ENCODE measurements at regions not wholly inside any gene's neighbourhood (a gene's known extent, or its start where the extent isn't known, plus 50 kb on each side); places are given as distances from the start of the nearest gene placed in this dataset.

- no peaks in the 10 kb centered on the region for H3K4me1 Mint-ChIP-seq
- no peak overlapping the region for H3K4me3 Mint-ChIP-seq
- no peak for TF ChIP-seq CTCF (IDR thresholded peaks at IDR 0.05; ENCODE audit: unreplicated experiment in 3 of 3)
- no peaks in the 10 kb centered on the region for H3K36me3 Mint-ChIP-seq (ENCODE audit: low read depth)
- peaks cover 5% of the 10 kb centered on the region for H3K9me3 Mint-ChIP-seq
- H3K27me3 Mint-ChIP-seq (ENCODE audit: low read depth) = no peaks in the 10 kb centered on the region
- H3K27ac Mint-ChIP-seq = no peak overlapping the region
These were observed 1148.1 kb upstream of the ACO1 start for GRCh38 chr9:31236344-31236743.

GRCh38 chr9:31243386-31243785 lies 1141.1 kb upstream of the ACO1 start:
- no peak for TF ChIP-seq CTCF (IDR thresholded peaks at IDR 0.05; ENCODE audit: unreplicated experiment in 3 of 3)
- Mint-ChIP-seq H3K4me1 (peaks cover 22% of the 10 kb centered on the region), H3K27me3 (ENCODE audit: low read depth) (no peaks in the 10 kb centered on the region), H3K4me3 (no peak overlapping the region), H3K36me3 (ENCODE audit: low read depth) (no peaks in the 10 kb centered on the region), H3K9me3 (no peaks in the 10 kb centered on the region), H3K27ac (peak overlapping the region; percentile 13 to 39 (median 18))

GRCh38 chr9:31248156-31248555 lies 1136.3 kb upstream of the ACO1 start:
- Mint-ChIP-seq H3K27me3 (ENCODE audit: low read depth) (no peaks in the 10 kb centered on the region), H3K27ac (no peak overlapping the region), H3K9me3 (no peaks in the 10 kb centered on the region), H3K36me3 (ENCODE audit: low read depth) (no peaks in the 10 kb centered on the region), H3K4me3 (no peak overlapping the region), H3K4me1 (peaks cover 21% of the 10 kb centered on the region)
- TF ChIP-seq CTCF (IDR thresholded peaks at IDR 0.05; ENCODE audit: unreplicated experiment in 3 of 3) = no peak

GRCh38 chr9:31251386-31251785 lies 1133.1 kb upstream of the ACO1 start:
- Mint-ChIP-seq H3K4me1 (no peaks in the 10 kb centered on the region), H3K36me3 (ENCODE audit: low read depth) (no peaks in the 10 kb centered on the region), H3K27me3 (ENCODE audit: low read depth) (peaks cover 3% of the 10 kb centered on the region), H3K9me3 (peaks cover 5% of the 10 kb centered on the region), H3K4me3 (no peak overlapping the region), H3K27ac (no peak overlapping the region)
- no peak for TF ChIP-seq CTCF (IDR thresholded peaks at IDR 0.05; ENCODE audit: unreplicated experiment in 3 of 3)

- H3K9me3 Mint-ChIP-seq = peaks cover 5% of the 10 kb centered on the region
- no peak for TF ChIP-seq CTCF (IDR thresholded peaks at IDR 0.05; ENCODE audit: unreplicated experiment in 3 of 3)
- H3K27me3 Mint-ChIP-seq (ENCODE audit: low read depth) = peaks cover 3% of the 10 kb centered on the region
- no peaks in the 10 kb centered on the region for H3K36me3 Mint-ChIP-seq (ENCODE audit: low read depth)
- no peaks in the 10 kb centered on the region for H3K4me1 Mint-ChIP-seq
- no peak overlapping the region for H3K4me3 Mint-ChIP-seq
- H3K27ac Mint-ChIP-seq = no peak overlapping the region
These were observed 1130.4 kb upstream of the ACO1 start for GRCh38 chr9:31253800-31254762.

GRCh38 chr9:31255211-31255610 lies 1129.2 kb upstream of the ACO1 start:
- Mint-ChIP-seq H3K4me3 (no peak overlapping the region), H3K27ac (no peak overlapping the region), H3K27me3 (ENCODE audit: low read depth) (peaks cover 3% of the 10 kb centered on the region), H3K4me1 (no peaks in the 10 kb centered on the region), H3K36me3 (ENCODE audit: low read depth) (no peaks in the 10 kb centered on the region), H3K9me3 (peaks cover 5% of the 10 kb centered on the region)
- TF ChIP-seq CTCF (IDR thresholded peaks at IDR 0.05; ENCODE audit: unreplicated experiment in 3 of 3) = no peak
